Smooth muscle cell of the brain vasculature (primary cell): ENCODE measurements at regions not wholly inside any gene's neighbourhood (a gene's known extent, or its start where the extent isn't known, plus 50 kb on each side); places are given as distances from the start of the nearest gene placed in this dataset.

Experiments
- DNase-seq: peaks from one replicate; pipeline ENCODE4 v3.0.0-alpha.2; 2012; ENCODE audit warnings: low read depth, low spot score

DNA sequence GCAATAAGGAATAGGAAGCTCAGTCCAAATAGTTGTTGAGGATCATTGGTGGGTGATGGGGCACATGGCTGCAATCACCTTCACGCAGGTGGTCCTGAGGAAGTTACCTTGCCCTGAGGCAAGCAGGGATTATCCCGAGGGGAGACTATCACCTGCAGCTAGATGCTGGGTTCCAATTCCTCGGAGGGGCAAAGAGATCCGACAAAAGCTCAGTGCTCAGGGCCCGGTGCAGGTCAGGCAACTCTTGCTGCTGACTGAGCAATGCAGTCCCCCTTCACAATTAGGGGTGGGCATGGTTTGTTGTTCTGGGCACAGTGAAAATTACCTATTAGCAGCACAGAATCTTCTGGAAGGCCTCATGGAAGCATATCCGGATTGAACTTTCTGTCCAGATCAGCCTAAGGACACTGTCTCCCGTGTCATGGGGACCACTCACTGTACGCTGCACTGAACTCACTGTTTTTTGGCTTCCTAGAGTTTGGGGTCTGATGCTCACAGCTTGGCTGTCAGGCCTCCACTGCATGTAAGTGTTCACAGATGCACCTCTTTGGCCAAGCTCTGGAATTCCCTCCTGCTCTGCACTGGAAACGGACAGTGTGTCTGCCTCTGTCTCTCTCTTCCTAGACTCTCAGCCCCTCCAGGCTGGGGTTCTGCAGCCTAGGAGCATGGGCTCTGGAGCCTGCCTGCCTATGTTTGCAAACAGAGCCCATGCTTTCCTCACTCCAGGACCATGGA is 372.7 kb downstream of the ZNF536 start:
- DNase-seq = no peak

DNA sequence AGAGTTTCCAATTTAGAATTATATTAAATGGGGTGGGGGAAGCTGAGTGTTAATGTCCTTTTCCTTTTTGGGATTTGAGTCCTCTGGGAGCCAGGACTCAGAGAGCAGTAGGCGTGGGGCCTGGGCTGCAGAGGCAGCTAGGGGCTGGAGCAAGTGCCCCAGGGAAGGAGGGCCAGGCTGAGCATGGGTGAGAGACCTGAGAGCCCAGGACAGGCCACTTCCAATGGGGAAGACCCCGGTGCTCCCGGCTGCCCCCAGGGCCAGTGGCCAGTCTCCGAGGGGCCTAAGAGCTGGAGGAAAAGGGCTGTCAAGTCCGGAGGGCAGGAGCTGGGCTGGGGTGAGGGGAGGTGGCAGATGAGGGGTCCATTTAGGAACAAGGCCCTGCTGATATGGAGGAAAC is 371.5 kb downstream of the ZNF536 start:
- no peak for DNase-seq

DNA sequence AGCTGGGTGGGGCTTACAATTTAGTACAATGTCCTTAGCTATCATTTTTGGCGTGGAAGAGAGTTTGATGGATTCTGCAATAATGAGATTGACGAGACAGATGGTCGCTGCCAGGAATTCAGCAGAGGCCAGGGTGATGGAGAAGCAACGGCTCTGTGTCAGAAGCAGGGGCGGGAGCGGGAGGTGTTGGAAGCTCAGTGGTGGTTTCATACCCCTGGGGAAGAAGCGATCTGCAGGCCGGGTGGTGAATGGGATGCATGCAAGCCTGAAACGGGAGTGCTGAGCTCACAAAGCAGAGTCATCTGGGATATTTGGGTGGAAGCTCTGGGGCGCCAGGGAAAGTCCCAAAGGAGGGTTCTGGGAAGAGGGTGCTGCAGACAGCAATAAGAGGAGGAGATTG is 370.8 kb downstream of the ZNF536 start:
- no peak for DNase-seq

DNA sequence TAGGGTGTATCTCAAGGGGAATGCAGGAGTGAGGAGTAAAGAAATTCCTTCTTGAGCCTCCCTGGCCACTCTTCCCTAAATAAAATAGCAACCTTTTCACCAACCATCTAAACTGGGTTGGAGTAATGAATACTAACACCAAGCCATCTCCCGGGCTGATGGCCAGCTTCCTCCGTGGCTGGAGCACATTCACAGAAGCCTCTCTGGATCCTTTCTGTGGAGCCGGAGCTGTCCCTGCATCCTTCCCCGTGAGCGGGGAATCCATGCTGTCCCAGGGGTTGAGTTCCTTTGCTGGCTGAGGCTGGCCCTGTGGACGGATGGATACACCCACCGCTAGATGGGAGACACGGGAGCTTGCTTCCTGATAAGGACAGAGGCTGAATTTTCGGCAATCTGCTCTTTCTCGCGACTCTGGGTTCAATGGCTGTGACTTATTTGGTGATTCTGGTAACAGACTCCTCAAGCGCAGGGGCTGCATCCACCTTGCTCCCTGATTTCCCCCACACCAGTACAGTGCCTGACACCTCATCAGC is 370.3 kb downstream of the ZNF536 start:
- DNase-seq = no peak

DNA sequence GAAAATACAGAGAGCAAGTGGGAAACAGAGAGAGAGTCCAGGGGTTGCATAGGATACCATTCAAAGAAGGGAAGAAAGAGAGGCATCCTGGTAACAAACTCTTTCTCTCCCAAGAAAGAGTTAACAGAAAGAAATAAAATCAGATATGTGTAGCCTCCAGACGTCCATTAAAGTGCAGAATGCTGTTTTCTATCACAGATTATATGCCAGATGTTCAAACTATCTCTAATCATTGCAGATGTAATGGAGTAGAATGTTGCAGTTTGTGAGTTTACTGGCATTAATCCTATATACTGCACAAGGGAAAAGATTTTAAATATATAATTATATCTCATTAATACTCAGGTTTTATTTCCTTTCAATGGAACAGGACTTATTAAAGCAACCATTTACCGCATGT is 369.4 kb downstream of the ZNF536 start:
- DNase-seq = no peak

DNA sequence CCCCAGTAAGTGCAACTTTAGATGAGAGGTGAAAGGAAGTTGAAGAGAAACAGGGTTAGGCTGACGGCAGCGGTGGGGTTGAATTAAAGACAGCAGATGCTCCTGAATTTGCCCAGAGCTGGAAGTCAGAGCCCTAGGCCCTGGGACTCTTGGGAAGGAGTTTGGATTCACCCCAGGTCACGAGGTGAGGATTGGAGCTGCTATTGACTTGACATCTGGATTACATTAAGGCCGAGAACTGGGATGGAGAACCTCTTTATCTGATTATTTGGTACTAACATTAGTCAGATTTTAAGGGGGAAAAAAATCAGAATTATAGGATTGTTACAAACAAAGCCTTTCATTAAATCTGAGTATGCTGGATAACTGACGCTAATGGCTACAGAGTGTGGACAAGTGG is 367.2 kb downstream of the ZNF536 start:
- DNase-seq = no peak

DNA sequence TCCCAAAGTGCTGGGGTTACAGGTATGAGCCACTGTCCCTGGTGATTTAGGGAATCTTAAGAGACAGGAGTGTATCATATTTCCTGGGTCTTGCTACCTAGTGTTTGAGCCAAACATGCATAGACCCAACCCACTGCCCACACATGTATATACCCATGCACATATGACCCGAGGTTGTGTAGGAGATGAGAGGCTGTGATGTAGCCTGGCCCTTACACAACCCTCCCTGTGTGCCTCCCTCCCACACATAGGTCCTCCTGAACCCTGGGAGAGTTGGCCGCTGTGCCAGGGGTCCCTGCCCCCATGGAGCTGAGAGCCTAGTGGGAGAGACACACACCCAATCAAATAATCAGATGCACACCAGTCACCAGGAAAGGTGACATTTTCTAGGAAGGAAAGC is 365.9 kb downstream of the ZNF536 start:
- DNase-seq = no peak

DNA sequence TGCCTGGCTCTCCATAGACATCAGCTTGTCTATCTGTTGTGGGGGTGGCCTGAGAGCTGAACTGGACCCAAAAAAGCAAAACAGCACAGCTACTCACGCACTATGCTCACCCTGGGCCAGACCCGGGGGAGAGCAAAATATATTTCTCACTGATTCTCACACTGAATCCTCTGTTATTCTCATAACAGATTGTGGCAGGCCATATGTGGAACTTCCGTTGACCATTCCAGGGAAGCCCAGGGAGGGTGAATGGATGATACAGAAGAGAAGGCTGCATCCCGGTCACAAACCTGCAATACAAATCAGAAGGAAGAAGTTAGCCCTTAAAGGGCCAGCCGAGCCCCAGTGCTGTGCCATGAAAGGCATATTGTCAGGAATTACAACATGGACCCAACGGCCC is 362.5 kb downstream of the ZNF536 start:
- DNase-seq = no peak

DNA sequence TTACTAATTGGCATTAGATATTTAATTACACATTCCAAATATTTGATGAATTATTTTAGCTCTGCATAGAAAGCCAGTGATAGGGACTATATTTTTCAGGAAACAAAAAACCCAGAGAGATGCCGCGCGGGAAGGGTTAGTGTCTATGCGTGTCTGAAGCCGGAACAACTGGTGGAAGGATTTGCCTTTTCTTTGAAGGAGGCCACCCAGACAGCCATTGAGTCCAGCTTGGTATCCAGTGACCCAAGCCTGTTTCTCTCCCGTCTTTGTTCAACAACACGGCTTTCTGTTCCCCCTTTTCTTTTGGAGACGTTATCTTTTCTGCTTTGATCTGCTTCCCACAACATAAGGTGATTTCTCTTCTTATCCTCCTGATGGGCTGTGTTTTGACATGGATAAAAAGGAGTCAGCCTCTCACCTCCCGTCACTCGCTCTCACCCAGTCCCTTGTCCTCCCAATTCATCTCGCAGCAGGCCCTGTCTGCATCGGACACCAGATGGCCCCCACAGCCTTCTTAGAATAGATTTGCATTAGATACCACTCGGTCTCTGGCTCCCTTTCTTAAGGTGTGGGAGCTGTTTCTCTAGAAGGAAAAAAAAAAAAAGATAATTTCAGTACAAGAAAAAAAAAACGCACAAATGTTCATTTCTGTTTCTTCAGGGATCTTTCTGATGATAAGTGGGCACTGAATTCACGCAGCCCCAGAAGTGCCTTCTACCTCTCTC is 361.8 kb downstream of the ZNF536 start:
- DNase-seq = no peak

DNA sequence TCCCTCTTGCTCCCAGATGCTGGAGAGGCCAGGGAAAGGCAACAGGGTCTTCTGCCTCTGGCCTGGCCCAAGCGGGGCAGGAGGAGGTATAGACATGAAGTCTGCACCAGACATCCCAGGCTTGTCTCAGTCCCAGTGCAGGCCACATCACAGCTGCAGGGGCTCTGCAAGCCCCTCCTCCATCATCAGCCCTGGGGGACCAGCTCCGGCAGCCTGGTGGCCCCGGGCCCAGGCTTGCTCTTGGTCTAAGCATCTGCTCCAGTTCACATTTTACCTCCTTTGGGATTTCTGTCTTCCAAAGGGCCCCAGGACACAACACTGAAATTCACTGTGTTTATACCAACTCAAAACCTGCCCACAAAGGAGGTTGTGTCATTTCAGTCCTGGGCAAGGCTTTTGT is 359.4 kb downstream of the ZNF536 start:
- no peak for DNase-seq

DNA sequence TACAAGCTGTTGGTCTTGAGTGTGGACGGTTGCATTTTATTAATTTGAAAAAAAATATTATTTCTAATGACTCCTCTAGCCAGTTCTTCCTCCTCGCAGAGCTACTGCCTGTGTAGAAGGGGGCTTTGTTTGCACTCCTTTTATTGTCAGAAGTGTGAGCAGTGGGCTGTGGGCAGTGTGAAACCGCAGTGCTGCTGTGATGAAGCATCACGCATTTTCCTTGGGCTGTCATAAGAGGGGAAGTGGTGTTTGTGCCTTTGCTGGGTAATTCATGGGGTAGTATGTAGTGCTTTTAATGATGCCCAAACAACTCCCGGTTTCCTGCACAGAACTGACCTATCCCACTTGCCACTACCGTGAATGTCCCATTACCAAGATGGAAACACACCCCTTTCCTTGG is 357.3 kb downstream of the ZNF536 start:
- no peak for DNase-seq

DNA sequence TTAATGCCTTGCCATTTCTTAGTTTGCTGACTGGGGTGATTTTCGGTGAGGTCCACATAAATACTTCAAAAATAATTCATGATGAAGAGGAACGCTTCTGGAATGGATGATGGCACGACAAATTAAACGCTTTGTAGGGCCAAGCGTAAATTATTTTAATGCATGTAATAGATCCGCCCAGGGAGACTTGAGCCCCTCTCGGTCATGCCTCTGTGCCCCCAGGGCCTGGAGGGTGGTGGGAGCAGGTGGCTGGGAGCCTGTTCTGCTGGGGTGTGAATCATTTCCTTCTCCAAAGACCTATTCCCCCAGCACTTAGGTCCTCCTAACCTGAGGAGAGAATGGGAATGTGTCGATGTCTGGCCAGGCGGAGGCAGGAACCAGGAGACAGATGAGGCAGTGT is 350.6 kb downstream of the ZNF536 start:
- DNase-seq = no peak

DNA sequence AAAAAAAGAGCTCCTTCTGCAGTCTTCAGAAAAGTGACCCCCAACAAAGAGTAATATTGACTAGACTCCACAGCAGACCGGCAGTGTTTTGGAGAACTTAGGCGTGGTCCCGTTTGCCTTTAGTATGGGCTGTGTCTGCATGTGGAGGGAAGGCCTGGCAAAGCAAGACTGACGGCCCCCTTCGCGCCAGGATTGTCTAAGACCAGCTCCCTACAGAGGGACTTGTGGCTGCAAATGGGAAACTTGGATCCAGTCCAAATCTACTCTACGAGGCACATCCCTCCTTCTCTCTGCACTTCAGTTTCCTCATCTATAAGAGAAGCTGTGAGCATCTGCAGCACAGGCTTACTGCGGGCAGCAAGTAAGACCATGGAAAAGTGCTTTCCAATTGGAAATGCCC is 350.0 kb downstream of the ZNF536 start:
- no peak for DNase-seq

DNA sequence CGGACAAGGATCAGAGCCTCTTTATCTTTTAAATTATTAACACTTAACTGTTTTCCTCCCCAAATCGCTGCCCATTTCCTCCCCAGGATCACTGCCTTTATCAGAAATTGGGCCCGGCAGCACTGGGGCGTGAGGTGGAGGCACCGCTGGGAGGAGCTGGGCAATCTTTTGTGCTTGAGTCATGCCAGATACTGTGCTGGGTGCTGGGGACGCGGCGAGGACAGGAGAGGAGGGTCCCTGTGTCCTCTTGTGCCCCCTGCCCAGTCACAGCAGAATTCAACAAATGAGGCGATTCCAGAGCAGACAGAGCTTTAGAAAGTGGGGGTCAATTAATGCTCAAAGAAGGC is 347.8 kb downstream of the ZNF536 start:
- DNase-seq = no peak

DNA sequence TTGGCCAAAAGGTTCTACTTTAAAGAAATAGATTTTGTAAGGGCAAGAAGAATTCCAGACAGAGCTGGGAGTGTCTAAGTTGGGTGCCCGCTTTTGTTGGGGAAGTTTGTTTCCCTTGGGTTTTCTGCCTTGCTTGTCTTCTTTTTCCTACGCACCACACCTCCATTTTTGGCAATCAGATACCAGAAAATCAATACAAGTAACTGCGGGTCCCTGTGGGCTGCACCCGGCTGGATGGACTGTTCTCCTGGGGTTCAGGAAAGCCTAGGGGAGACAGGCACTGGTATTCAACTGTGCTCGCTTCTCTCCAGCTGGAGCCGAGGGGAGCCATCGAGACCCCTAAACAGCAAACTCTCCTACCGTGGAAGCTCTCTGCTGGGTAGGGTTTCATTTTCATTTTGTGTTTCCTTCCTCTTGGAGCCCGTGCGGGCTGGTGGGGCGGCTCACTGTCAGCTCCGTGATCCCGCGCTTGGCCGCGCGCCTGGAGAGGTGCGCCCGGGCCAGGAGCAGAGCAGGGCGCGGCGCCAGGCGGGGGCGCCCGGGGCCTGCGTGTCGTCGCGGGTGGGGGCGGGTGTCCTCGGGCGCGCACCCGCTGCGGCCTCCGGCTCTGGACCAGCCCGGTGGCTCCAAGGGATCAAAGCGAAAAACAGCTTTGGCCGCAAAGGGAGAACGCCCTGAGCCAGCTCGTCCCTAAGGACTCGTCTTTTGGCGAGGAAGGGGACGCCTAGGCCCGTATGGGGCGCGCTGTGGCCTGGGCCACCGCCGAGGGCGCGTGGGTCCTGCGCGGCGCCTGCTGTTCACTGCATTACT is 347.2 kb downstream of the ZNF536 start:
- DNase-seq = no peak

DNA sequence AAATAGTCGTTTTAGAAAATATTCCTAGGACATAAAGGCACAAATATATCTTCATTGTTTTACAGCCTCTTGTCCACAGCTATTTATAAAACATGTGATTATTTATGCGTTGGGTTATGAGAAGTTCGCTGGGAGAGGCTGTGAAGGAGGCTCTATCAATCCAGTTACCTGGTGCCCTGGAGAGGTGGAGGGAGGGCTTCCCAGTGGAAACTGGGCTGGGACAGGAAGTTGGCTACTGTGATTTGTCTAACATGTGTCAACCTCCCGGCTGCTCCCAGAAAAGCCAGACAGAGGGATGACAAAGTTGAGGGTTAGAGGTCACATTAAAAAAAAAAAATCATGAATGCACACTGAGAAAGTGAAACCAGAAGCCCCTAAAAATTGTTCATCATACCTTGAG is 346.5 kb downstream of the ZNF536 start:
- no peak for DNase-seq

DNA sequence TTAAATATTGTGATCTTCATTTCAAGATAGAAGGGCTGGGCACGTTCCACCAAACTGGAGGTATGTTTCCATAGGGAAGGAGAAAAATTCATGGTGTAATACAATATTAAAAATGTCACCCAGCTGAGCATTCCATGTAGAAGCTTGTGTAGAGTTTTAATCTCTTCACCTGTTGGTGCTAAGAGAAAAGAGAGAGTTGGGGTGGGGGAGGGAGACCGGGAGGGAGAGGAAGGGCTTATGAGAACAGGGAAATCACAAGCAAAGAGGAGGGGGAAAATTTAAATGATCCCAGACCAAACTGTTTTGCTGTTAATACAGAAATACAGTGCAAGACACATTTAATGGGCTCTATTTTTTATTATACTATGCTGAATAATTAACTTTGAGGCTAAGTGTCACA is 345.8 kb downstream of the ZNF536 start:
- DNase-seq = no peak

DNA sequence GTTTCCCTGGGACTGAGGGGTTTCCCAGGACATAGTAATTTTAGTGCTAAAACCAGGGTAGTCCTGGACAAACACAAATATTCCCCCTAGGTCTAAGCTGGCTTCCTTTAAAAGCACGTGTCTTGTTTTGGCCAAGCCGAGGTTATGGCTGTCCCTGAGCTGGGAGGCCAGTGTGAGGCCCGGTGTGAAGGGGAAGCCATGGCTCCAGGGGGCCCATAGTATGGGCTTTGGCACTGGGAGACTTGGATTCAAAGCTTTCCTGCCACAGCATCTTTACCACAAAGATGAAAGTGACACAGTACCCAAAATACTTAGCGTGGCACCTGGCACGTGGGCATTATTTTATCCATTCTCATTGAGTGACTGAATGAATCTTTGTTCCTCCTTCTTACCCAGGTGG is 345.2 kb downstream of the ZNF536 start:
- no peak for DNase-seq

DNA sequence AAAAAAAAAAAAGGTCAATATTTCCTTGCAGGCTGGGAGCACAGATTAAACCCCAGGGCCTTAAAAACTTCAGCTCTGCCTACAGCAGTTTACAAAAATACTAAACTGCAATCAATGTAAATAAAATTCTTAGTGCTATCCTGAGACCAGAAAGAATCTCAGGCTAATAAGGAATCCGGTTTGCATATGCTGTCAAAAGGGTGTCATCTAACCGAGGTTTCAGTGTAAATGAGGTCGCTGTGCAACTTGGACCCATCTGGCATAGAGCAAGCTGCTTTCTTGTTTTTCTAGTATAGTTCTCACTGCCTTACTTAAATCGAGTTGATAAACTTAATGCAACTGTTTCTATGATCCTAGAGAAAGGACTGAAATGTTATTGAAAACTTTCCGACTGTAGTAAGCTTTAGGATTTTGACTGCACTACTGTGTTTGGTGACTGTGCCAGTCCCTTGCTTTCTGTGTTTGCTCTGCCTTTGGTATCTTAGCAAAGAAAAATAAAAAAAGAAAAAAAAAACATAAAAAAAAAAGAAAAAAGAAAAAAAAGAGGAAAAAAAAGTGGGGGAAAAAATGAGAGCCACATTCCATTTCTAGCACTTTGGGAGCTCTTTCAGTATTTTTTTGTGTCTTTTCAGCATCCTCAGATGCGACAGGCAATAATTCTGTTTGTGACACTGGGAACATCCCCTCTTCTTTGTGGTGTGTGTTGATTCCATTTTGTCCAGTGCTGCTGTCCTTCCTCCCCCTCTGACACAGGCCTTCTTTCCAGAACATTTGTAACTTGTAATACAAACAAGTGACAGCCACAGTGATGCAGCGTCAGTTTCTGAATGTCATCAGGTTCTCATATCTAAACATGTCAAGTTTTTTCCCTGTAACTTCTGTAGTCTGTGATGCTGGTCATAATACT is 340.5 kb downstream of the ZNF536 start:
- DNase-seq = no peak

DNA sequence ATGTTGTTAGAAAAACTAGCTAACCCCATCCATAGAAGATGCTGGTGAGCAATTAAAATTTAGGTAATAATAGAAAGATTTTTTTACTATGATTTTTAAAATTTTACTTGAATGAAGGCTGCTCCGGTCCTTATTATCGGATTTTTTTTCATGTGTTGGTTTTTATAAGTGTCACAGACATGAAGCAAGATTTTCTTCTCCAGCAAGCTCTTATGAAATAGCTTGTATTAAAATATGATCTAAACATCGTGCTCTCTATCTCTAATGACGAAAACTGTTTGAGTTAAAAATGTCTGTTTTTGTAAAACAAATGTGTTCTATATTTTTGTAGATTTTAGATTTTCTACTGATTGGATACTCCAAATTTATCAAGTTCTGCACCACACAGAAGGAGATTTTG is 339.6 kb downstream of the ZNF536 start:
- no peak for DNase-seq

DNA sequence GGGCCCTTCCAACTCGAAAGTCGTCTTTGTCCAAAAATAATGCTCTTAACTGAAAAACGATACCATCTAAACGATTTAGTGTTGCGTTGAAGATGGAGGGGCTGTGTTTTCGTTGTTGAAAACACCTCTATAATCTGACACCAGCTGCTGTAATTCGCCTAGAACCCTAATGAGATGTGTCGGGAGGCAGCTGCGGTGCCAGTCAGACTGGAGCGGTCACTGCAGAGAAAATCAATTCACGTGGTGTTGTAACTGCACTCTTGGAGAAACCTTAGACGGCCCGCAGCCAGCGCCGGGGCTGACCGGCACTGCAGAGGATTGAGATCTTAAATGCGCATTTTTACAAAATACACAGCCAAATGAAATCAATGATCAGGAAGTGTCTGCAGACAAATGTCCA is 339.1 kb downstream of the ZNF536 start:
- DNase-seq = no peak

DNA sequence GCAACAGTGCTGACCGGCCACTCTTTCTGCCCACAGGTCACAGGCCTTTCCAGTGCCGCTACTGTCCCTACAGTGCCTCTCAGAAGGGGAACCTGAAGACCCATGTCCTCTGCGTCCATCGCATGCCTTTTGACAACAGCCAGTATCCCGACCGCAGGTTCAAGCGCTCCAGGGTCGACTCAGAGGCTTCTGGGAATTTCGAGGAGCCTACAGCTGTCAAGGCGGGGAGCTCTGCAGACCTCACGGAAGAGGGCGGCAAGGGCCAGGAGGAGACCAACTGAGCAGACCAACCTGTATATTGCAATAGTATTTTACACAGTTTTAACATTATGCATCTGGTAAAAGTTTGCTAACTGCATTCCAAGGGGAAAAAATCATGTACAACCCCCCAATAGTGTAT is 338.5 kb downstream of the ZNF536 start:
- DNase-seq = no peak
